SK-N-SH (cell line): ENCODE measurements at regions not wholly inside any gene's neighbourhood (a gene's known extent, or its start where the extent isn't known, plus 50 kb on each side); places are given as distances from the start of the nearest gene placed in this dataset.

Experiments
- CTCF ChIP-seq: fragments of 200-600 bp; sonication (generic); IDR thresholded peaks from 2 replicates; pipeline ENCODE4 v1.6.1; 2017; ENCODE audit warnings: antibody characterized with exemption, mild to moderate bottlenecking, moderate library complexity
- EP300 ChIP-seq, 2 experiments: IDR thresholded peaks; 2 replicates each; pipeline versions ENCODE4 v1.4.0 to v1.6.1; 2012; ENCODE audit warnings: borderline replicate concordance in 1 of 2, low read depth in 1 of 2, low read length in 1 of 2
- FOXM1 ChIP-seq: IDR thresholded peaks from 2 replicates; pipeline ENCODE4 v1.4.0; 2012; ENCODE audit warnings: low read depth, mild to moderate bottlenecking
- GATA2 ChIP-seq: sonication (generic); formaldehyde crosslinking; IDR thresholded peaks from 2 replicates; pipeline ENCODE4 v1.5.0; 2020; ENCODE audit warnings: mild to moderate bottlenecking, missing genetic modification reagents
- NRF1 ChIP-seq: IDR thresholded peaks from 2 replicates; pipeline ENCODE4 v1.6.1; 2012; ENCODE audit warnings: low read depth, mild to moderate bottlenecking, low read length
- POLR2AphosphoS5 ChIP-seq: IDR thresholded peaks from 2 replicates; pipeline ENCODE4 v1.6.1; 2012; ENCODE audit warnings: low read depth, low read length
- RAD21 ChIP-seq: IDR thresholded peaks from 2 replicates; pipeline ENCODE4 v1.6.1; 2012; ENCODE audit warnings: mild to moderate bottlenecking, low read length
- RCOR1 ChIP-seq: fragments of 150-350 bp; IDR thresholded peaks from 2 replicates; pipeline ENCODE4 v1.6.1; 2017; ENCODE audit warnings: antibody characterized with exemption, low read length
- SIN3A ChIP-seq: IDR thresholded peaks from 2 replicates; pipeline ENCODE4 v1.6.1; 2012; ENCODE audit warnings: low read depth, mild to moderate bottlenecking, low read length, moderate library complexity, borderline replicate concordance
- TF ChIP-seq, protein P1 (sequence below): IDR thresholded peaks from 2 replicates; pipeline ENCODE4 v1.6.1; 2012; ENCODE audit warnings: mild to moderate bottlenecking, low read depth, low read length, moderate library complexity
- TF ChIP-seq, protein P2 (sequence below): IDR thresholded peaks from 2 replicates; pipeline ENCODE4 v1.4.0; 2012; ENCODE audit warnings: low read depth, borderline replicate concordance

- TF ChIP-seq EP300 (IDR thresholded peaks at IDR 0.05; ENCODE audit: borderline replicate concordance in 1 of 2, low read depth in 1 of 2, low read length in 1 of 2), result no peak
- TF ChIP-seq CTCF, result no peak
- TF ChIP-seq, protein P1, sequence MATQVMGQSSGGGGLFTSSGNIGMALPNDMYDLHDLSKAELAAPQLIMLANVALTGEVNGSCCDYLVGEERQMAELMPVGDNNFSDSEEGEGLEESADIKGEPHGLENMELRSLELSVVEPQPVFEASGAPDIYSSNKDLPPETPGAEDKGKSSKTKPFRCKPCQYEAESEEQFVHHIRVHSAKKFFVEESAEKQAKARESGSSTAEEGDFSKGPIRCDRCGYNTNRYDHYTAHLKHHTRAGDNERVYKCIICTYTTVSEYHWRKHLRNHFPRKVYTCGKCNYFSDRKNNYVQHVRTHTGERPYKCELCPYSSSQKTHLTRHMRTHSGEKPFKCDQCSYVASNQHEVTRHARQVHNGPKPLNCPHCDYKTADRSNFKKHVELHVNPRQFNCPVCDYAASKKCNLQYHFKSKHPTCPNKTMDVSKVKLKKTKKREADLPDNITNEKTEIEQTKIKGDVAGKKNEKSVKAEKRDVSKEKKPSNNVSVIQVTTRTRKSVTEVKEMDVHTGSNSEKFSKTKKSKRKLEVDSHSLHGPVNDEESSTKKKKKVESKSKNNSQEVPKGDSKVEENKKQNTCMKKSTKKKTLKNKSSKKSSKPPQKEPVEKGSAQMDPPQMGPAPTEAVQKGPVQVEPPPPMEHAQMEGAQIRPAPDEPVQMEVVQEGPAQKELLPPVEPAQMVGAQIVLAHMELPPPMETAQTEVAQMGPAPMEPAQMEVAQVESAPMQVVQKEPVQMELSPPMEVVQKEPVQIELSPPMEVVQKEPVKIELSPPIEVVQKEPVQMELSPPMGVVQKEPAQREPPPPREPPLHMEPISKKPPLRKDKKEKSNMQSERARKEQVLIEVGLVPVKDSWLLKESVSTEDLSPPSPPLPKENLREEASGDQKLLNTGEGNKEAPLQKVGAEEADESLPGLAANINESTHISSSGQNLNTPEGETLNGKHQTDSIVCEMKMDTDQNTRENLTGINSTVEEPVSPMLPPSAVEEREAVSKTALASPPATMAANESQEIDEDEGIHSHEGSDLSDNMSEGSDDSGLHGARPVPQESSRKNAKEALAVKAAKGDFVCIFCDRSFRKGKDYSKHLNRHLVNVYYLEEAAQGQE, result no peak
- no peak for TF ChIP-seq GATA2 (CRISPR knock-in tag)
- no peak for TF ChIP-seq POLR2AphosphoS5
- TF ChIP-seq, protein P2, sequence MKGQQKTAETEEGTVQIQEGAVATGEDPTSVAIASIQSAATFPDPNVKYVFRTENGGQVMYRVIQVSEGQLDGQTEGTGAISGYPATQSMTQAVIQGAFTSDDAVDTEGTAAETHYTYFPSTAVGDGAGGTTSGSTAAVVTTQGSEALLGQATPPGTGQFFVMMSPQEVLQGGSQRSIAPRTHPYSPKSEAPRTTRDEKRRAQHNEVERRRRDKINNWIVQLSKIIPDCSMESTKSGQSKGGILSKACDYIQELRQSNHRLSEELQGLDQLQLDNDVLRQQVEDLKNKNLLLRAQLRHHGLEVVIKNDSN, result no peak
- no peak for TF ChIP-seq NRF1
- no peak for TF ChIP-seq FOXM1
- no peak for TF ChIP-seq SIN3A
- TF ChIP-seq RAD21, result no peak
- no peak for TF ChIP-seq RCOR1
Measured at GRCh38 chr18:67142604-67143003, 373.9 kb downstream of the DSEL start.
